SK-N-SH treated with all-trans-retinoic acid at 6 μM for 48 hours (cell line): ENCODE measurements at regions not wholly inside any gene's neighbourhood (a gene's known extent, or its start where the extent isn't known, plus 50 kb on each side); places are given as distances from the start of the nearest gene placed in this dataset.

Source experiments
- BACH2 ChIP-seq: fragments of 250-450 bp; sonication (Bioruptor Pico); IDR thresholded peaks from 2 replicates; pipeline ENCODE4 v1.9.0; 2021; ENCODE audit warnings: mild to moderate bottlenecking, borderline replicate concordance
- CSDC2 ChIP-seq: fragments of 250-450 bp; sonication (Bioruptor Pico); IDR thresholded peaks from 2 replicates; pipeline ENCODE4 v1.5.0; 2020; ENCODE audit warnings: mild to moderate bottlenecking, moderate library complexity
- ESRRG ChIP-seq: fragments of 250-450 bp; sonication (Bioruptor Pico); IDR thresholded peaks from 2 replicates; pipeline ENCODE4 v1.6.1; 2021; ENCODE audit warnings: mild to moderate bottlenecking
- ISL1 ChIP-seq: fragments of 250-450 bp; sonication (Bioruptor Pico); IDR thresholded peaks from 2 replicates; pipeline ENCODE4 v2.1.2; 2022; ENCODE audit warnings: mild to moderate bottlenecking, moderate library complexity
- OSR1 ChIP-seq: fragments of 250-450 bp; sonication (Bioruptor Pico); IDR thresholded peaks from 2 replicates; pipeline ENCODE4 v1.8.0; 2022; ENCODE audit warnings: moderate library complexity, mild to moderate bottlenecking, inconsistent platforms
- RARB ChIP-seq: fragments of 250-450 bp; sonication (Bioruptor Pico); IDR thresholded peaks from 2 replicates; pipeline ENCODE4 v1.8.0; 2021; ENCODE audit warnings: mild to moderate bottlenecking, moderate library complexity
- SNAI2 ChIP-seq: fragments of 250-450 bp; sonication (Bioruptor Pico); IDR thresholded peaks from 2 replicates; pipeline ENCODE4 v1.5.0; 2020; ENCODE audit warnings: mild to moderate bottlenecking, moderate library complexity
- ZFP3 ChIP-seq: fragments of 250-450 bp; sonication (Bioruptor Pico); IDR thresholded peaks from 2 replicates; pipeline ENCODE4 v1.5.0; 2020; ENCODE audit warnings: mild to moderate bottlenecking, moderate library complexity
- ZFP30 ChIP-seq: fragments of 450-650 bp; formaldehyde crosslinking; IDR thresholded peaks from 2 replicates; pipeline ENCODE4 v1.5.0; 2022; ENCODE audit warnings: mild to moderate bottlenecking, moderate library complexity
- ZNF565 ChIP-seq: fragments of 450-650 bp; formaldehyde crosslinking; conservative IDR thresholded peaks from 2 replicates; pipeline ENCODE4 v1.5.0; 2020; ENCODE audit warnings: low read depth, mild to moderate bottlenecking, moderate library complexity
- ZNF70 ChIP-seq: fragments of 450-650 bp; formaldehyde crosslinking; IDR thresholded peaks from 2 replicates; pipeline ENCODE4 v1.5.0; 2020; ENCODE audit warnings: mild to moderate bottlenecking, moderate library complexity
- TF ChIP-seq, protein P1 (sequence below): fragments of 250-450 bp; sonication (Bioruptor Pico); IDR thresholded peaks from 2 replicates; pipeline ENCODE4 v1.8.0; 2020; ENCODE audit warnings: mild to moderate bottlenecking, moderate library complexity, borderline replicate concordance
- TF ChIP-seq, protein P2 (sequence below): fragments of 250-450 bp; sonication (Bioruptor Pico); IDR thresholded peaks from 2 replicates; pipeline ENCODE4 v1.8.0; 2021; ENCODE audit warnings: low read depth, mild to moderate bottlenecking, moderate library complexity, borderline replicate concordance
- TF ChIP-seq, protein P3 (sequence below): fragments of 250-450 bp; sonication (Bioruptor Pico); IDR thresholded peaks from 2 replicates; pipeline ENCODE4 v1.5.1; 2021; ENCODE audit warnings: mild to moderate bottlenecking, moderate library complexity

DNA sequence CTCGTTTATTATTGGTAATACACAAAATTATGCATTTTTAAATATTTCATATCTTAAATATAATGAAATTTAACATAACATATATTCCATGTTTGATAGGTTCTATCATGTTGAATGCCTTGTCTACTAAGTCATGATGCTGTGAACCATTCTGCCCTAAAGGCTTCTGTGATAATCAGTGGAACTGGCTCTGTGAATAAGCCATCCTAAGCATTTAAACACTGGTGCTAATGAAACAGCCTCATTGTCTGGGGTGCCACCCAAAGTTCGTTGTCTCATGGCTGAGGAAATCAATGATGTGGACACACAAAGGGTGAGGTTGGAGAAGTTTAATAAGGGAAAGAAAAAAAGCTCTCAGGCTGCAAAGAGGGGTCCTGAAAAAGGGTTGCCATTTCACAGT is 264.7 kb upstream of the ZRANB2 start:
- TF ChIP-seq, protein P1, sequence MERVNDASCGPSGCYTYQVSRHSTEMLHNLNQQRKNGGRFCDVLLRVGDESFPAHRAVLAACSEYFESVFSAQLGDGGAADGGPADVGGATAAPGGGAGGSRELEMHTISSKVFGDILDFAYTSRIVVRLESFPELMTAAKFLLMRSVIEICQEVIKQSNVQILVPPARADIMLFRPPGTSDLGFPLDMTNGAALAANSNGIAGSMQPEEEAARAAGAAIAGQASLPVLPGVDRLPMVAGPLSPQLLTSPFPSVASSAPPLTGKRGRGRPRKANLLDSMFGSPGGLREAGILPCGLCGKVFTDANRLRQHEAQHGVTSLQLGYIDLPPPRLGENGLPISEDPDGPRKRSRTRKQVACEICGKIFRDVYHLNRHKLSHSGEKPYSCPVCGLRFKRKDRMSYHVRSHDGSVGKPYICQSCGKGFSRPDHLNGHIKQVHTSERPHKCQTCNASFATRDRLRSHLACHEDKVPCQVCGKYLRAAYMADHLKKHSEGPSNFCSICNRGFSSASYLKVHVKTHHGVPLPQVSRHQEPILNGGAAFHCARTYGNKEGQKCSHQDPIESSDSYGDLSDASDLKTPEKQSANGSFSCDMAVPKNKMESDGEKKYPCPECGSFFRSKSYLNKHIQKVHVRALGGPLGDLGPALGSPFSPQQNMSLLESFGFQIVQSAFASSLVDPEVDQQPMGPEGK (CRISPR knock-in tag), result no peak
- no peak for TF ChIP-seq ZFP3 (CRISPR knock-in tag)
- TF ChIP-seq BACH2 (CRISPR knock-in tag), result no peak
- no peak for TF ChIP-seq CSDC2
- no peak for TF ChIP-seq OSR1 (CRISPR knock-in tag)
- no peak for TF ChIP-seq ZNF565 (CRISPR knock-in tag)
- TF ChIP-seq ESRRG (CRISPR knock-in tag), result no peak
- TF ChIP-seq, protein P2, sequence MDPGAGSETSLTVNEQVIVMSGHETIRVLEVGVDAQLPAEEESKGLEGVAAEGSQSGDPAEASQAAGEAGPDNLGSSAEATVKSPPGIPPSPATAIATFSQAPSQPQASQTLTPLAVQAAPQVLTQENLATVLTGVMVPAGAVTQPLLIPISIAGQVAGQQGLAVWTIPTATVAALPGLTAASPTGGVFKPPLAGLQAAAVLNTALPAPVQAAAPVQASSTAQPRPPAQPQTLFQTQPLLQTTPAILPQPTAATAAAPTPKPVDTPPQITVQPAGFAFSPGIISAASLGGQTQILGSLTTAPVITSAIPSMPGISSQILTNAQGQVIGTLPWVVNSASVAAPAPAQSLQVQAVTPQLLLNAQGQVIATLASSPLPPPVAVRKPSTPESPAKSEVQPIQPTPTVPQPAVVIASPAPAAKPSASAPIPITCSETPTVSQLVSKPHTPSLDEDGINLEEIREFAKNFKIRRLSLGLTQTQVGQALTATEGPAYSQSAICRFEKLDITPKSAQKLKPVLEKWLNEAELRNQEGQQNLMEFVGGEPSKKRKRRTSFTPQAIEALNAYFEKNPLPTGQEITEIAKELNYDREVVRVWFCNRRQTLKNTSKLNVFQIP, result no peak
- TF ChIP-seq ZNF70 (CRISPR knock-in tag), result no peak
- TF ChIP-seq ZFP30 (CRISPR knock-in tag), result no peak
- TF ChIP-seq, protein P3, sequence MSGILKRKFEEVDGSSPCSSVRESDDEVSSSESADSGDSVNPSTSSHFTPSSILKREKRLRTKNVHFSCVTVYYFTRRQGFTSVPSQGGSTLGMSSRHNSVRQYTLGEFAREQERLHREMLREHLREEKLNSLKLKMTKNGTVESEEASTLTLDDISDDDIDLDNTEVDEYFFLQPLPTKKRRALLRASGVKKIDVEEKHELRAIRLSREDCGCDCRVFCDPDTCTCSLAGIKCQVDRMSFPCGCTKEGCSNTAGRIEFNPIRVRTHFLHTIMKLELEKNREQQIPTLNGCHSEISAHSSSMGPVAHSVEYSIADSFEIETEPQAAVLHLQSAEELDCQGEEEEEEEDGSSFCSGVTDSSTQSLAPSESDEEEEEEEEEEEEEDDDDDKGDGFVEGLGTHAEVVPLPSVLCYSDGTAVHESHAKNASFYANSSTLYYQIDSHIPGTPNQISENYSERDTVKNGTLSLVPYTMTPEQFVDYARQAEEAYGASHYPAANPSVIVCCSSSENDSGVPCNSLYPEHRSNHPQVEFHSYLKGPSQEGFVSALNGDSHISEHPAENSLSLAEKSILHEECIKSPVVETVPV, result no peak
- TF ChIP-seq ISL1 (CRISPR knock-in tag), result no peak
- TF ChIP-seq RARB (CRISPR knock-in tag), result no peak
- no peak for TF ChIP-seq SNAI2 (CRISPR knock-in tag)
